LNCAP (cell line): ENCODE measurements at regions not wholly inside any gene's neighbourhood (a gene's known extent, or its start where the extent isn't known, plus 50 kb on each side); places are given as distances from the start of the nearest gene placed in this dataset.

ENCODE experiments used
- CTCF ChIP-seq: fragments of 450-650 bp; IDR thresholded peaks from 2 replicates; pipeline ENCODE4 v1.5.1; 2017; ENCODE audit warnings: mild to moderate bottlenecking

- no peak for TF ChIP-seq CTCF
Observed at GRCh38 chr2:58870704-58871103, 629.6 kb upstream of the FANCL start.

GRCh38 chr2:58866946-58867345 is 625.8 kb upstream of the FANCL start:
- no peak for TF ChIP-seq CTCF

- no peak for TF ChIP-seq CTCF
Observed at GRCh38 chr2:58866527-58866926, 625.4 kb upstream of the FANCL start.

- TF ChIP-seq CTCF, result no peak
Observed at GRCh38 chr2:58866040-58866439, 624.9 kb upstream of the FANCL start.

- no peak for TF ChIP-seq CTCF
Observed at GRCh38 chr2:58865436-58865835, 624.3 kb upstream of the FANCL start.

GRCh38 chr2:58862244-58862643 is 621.1 kb upstream of the FANCL start:
- TF ChIP-seq CTCF, result no peak

GRCh38 chr2:58860586-58860985 is 619.5 kb upstream of the FANCL start:
- TF ChIP-seq CTCF, result no peak

- no peak for TF ChIP-seq CTCF
Observed at GRCh38 chr2:58856100-58856499, 615.0 kb upstream of the FANCL start.
